WTC11 (cell line): ENCODE measurements at regions not wholly inside any gene's neighbourhood (a gene's known extent, or its start where the extent isn't known, plus 50 kb on each side); places are given as distances from the start of the nearest gene placed in this dataset.

Experiments used
- ATAC-seq: fragments of 200-7000 bp; cut with Tn5 transposase; 2 replicates; pipeline ENCODE4 v1.10.0; 2021; ENCODE audit warnings: mild to moderate bottlenecking, moderate library complexity
- CTCF ChIA-PET: fragments of 300-600 bp; sonication (Branson Sonifier 250); formaldehyde crosslinking; loops from one replicate; lab custom pipeline; 2021; ENCODE audit warnings: antibody characterized with exemption; lab: Charles Lee
- POLR2A ChIA-PET: fragments of 350-600 bp; sonication (Branson Sonifier 250); formaldehyde crosslinking; loops from one replicate; lab custom pipeline; 2021; ENCODE audit warnings: antibody characterized with exemption; lab: Charles Lee
- DNase-seq: peaks from one replicate; pipeline ENCODE4 v3.0.0; 2021; ENCODE audit warnings: low spot score
- H3K27ac Mint-ChIP-seq: 2 replicates; pipeline ENCODE4 v1.8.0; 2021; ENCODE audit warnings: mixed read lengths
- H3K27me3 Mint-ChIP-seq: 2 replicates; pipeline ENCODE4 v1.8.0; 2021; ENCODE audit warnings: low read depth, mild to moderate bottlenecking, moderate library complexity, mixed read lengths
- H3K36me3 Mint-ChIP-seq: 2 replicates; pipeline ENCODE4 v1.8.0; 2021; ENCODE audit warnings: mixed read lengths
- H3K4me1 Mint-ChIP-seq: 2 replicates; pipeline ENCODE4 v1.8.0; 2022; ENCODE audit warnings: mixed read lengths
- H3K4me3 Mint-ChIP-seq: 2 replicates; pipeline ENCODE4 v1.8.0; 2021; ENCODE audit warnings: mild to moderate bottlenecking, moderate library complexity, mixed read lengths
- H3K9me3 Mint-ChIP-seq: 2 replicates; pipeline ENCODE4 v1.8.0; 2021; ENCODE audit warnings: mixed read lengths
- CTCF ChIP-seq: fragments of 200-600 bp; IDR thresholded peaks from 2 replicates; pipeline ENCODE4 v1.8.0; 2022; ENCODE audit warnings: antibody characterized with exemption
- EMX1 ChIP-seq: fragments of 250-450 bp; sonication (Bioruptor Pico); IDR thresholded peaks from 2 replicates; pipeline ENCODE4 v1.8.0; 2021; ENCODE audit warnings: mild to moderate bottlenecking
- IRF1 ChIP-seq: sonication (generic); formaldehyde crosslinking; IDR thresholded peaks from 2 replicates; pipeline ENCODE4 v1.8.0; 2023; ENCODE audit warnings: missing genetic modification reagents
- IRF2 ChIP-seq: sonication (generic); formaldehyde crosslinking; IDR thresholded peaks from 2 replicates; pipeline ENCODE4 v1.8.0; 2022; ENCODE audit warnings: low read depth, missing genetic modification reagents, borderline replicate concordance
- JAZF1 ChIP-seq: fragments of 250-450 bp; sonication (Bioruptor Pico); IDR thresholded peaks from 2 replicates; pipeline ENCODE4 v1.9.0; 2021; ENCODE audit warnings: moderate library complexity, mild to moderate bottlenecking, inconsistent platforms
- NFATC4 ChIP-seq: fragments of 250-450 bp; sonication (Bioruptor Pico); IDR thresholded peaks from 2 replicates; pipeline ENCODE4 v1.9.0; 2021; ENCODE audit warnings: mild to moderate bottlenecking
- NR1H2 ChIP-seq: sonication (generic); formaldehyde crosslinking; IDR thresholded peaks from 2 replicates; pipeline ENCODE4 v1.9.0; 2021; ENCODE audit warnings: mild to moderate bottlenecking, moderate library complexity, missing genetic modification reagents
- PRDM15 ChIP-seq: sonication (generic); formaldehyde crosslinking; IDR thresholded peaks from 2 replicates; pipeline ENCODE4 v1.8.0; 2022; ENCODE audit warnings: missing genetic modification reagents
- PREB ChIP-seq: sonication (generic); formaldehyde crosslinking; IDR thresholded peaks from 2 replicates; pipeline ENCODE4 v1.8.1; 2022; ENCODE audit warnings: mild to moderate bottlenecking, missing genetic modification reagents, moderate library complexity, borderline replicate concordance
- SMAD3 ChIP-seq: sonication (generic); formaldehyde crosslinking; IDR thresholded peaks from 2 replicates; pipeline ENCODE4 v1.8.0; 2022; ENCODE audit warnings: missing genetic modification reagents, mild to moderate bottlenecking, borderline replicate concordance
- SMAD4 ChIP-seq: sonication (generic); formaldehyde crosslinking; IDR thresholded peaks from 2 replicates; pipeline ENCODE4 v1.8.0; 2022; ENCODE audit warnings: mild to moderate bottlenecking, missing genetic modification reagents
- SOX15 ChIP-seq: fragments of 250-450 bp; sonication (Bioruptor Pico); IDR thresholded peaks from 2 replicates; pipeline ENCODE4 v1.9.0; 2021; ENCODE audit warnings: mild to moderate bottlenecking
- USF2 ChIP-seq: sonication (generic); formaldehyde crosslinking; IDR thresholded peaks from 2 replicates; pipeline ENCODE4 v1.8.1; 2023; ENCODE audit warnings: mild to moderate bottlenecking, missing genetic modification reagents, moderate library complexity
- ZNF138 ChIP-seq: sonication (generic); formaldehyde crosslinking; conservative IDR thresholded peaks from 2 replicates; pipeline ENCODE4 v1.8.1; 2022; ENCODE audit warnings: mild to moderate bottlenecking, moderate library complexity, missing genetic modification reagents
- ZNF423 ChIP-seq: fragments of 250-450 bp; sonication (Bioruptor Pico); IDR thresholded peaks from 2 replicates; pipeline ENCODE4 v2.1.2; 2022; ENCODE audit warnings: mild to moderate bottlenecking, moderate library complexity
- TF ChIP-seq, protein P1 (sequence below): sonication (generic); formaldehyde crosslinking; IDR thresholded peaks from 2 replicates; pipeline ENCODE4 v1.8.0; 2022; ENCODE audit warnings: mild to moderate bottlenecking, missing genetic modification reagents
- TF ChIP-seq, protein P2 (sequence below): sonication (generic); formaldehyde crosslinking; conservative IDR thresholded peaks from 2 replicates; pipeline ENCODE4 v1.8.1; 2022; ENCODE audit warnings: mild to moderate bottlenecking, missing genetic modification reagents

GRCh38 chr1:165143437-165144065 lies 213.0 kb downstream of the LMX1A start:
- ChIA-PET POLR2A (no interaction called here), CTCF (interaction anchor here (0.7 to 2.3 kb wide), 2 partner anchors 14 to 30 kb away, joined by 5 to 10 read pairs; no protein-coding TSS in a partner anchor)
- no peaks in the 10 kb centered on the region for H3K4me1 Mint-ChIP-seq
- ATAC-seq (peak; percentile 68), DNase-seq (peak; percentile 75)
- H3K9me3 Mint-ChIP-seq: no peaks in the 10 kb centered on the region
- H3K4me3 Mint-ChIP-seq: no peak overlapping the region
- no peak overlapping the region for H3K27ac Mint-ChIP-seq
- TF ChIP-seq USF2 (CRISPR knock-in tag) (no peak), CTCF (peak; percentile 74)
- H3K27me3 Mint-ChIP-seq: peaks cover 36% of the 10 kb centered on the region
- no peaks in the 10 kb centered on the region for H3K36me3 Mint-ChIP-seq

GRCh38 chr1:165138960-165139359 lies 217.6 kb downstream of the LMX1A start:
- H3K27ac Mint-ChIP-seq: no peak overlapping the region
- H3K4me3 Mint-ChIP-seq: no peak overlapping the region
- no peak for TF ChIP-seq IRF1
- no peak for TF ChIP-seq SMAD3 (CRISPR knock-in tag)
- TF ChIP-seq, protein P1, sequence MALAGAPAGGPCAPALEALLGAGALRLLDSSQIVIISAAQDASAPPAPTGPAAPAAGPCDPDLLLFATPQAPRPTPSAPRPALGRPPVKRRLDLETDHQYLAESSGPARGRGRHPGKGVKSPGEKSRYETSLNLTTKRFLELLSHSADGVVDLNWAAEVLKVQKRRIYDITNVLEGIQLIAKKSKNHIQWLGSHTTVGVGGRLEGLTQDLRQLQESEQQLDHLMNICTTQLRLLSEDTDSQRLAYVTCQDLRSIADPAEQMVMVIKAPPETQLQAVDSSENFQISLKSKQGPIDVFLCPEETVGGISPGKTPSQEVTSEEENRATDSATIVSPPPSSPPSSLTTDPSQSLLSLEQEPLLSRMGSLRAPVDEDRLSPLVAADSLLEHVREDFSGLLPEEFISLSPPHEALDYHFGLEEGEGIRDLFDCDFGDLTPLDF (CRISPR knock-in tag): no peak
- TF ChIP-seq IRF2: no peak
- no peak for TF ChIP-seq SOX15
- TF ChIP-seq NFATC4 (CRISPR knock-in tag): no peak
- TF ChIP-seq CTCF: no peak
- no peak for TF ChIP-seq NR1H2 (CRISPR knock-in tag)
- TF ChIP-seq, protein P2, sequence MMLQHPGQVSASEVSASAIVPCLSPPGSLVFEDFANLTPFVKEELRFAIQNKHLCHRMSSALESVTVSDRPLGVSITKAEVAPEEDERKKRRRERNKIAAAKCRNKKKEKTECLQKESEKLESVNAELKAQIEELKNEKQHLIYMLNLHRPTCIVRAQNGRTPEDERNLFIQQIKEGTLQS: no peak
- TF ChIP-seq PREB (CRISPR knock-in tag): no peak
- TF ChIP-seq SMAD4 (CRISPR knock-in tag): no peak
- TF ChIP-seq JAZF1 (CRISPR knock-in tag): no peak
- TF ChIP-seq PRDM15 (CRISPR knock-in tag): no peak
- no peak for TF ChIP-seq ZNF423 (CRISPR knock-in tag)
- no peak for TF ChIP-seq ZNF138 (CRISPR knock-in tag)
- TF ChIP-seq EMX1 (CRISPR knock-in tag): no peak
- DNase-seq (no peak), ATAC-seq (no peak)
- POLR2A ChIA-PET: no interaction called here
- H3K36me3 Mint-ChIP-seq: no peaks in the 10 kb centered on the region
- CTCF ChIA-PET: interaction anchor here (1.5 to 3.6 kb wide), 2 partner anchors 9 to 230 kb away, joined by 4 to 28 read pairs; no protein-coding TSS in a partner anchor
- H3K27me3 Mint-ChIP-seq: peaks cover 27% of the 10 kb centered on the region
- no peaks in the 10 kb centered on the region for H3K9me3 Mint-ChIP-seq
- no peaks in the 10 kb centered on the region for H3K4me1 Mint-ChIP-seq
